ENCODE measurements at regions not wholly inside any gene's neighbourhood (a gene's known extent, or its start where the extent isn't known, plus 50 kb on each side); places are given as distances from the start of the nearest gene placed in this dataset.
"Not testable (repeated sequence)": the region's sequence is repeated elsewhere in the genome, so short reads cannot be mapped to it uniquely, and the experiment has no call there.

GRCh38 chr15:62512904-62513303, 347.8 kb upstream of the C2CD4B start:
- no peak for DNase-seq

GRCh38 chr15:62513893-62514292, 348.8 kb upstream of the C2CD4B start:
- DNase-seq = no peak

GRCh38 chr15:62515696-62516395, 350.8 kb upstream of the C2CD4B start:
- DNase-seq = no peak

GRCh38 chr15:62517541-62517940, 352.5 kb upstream of the C2CD4B start:
- DNase-seq = no peak

- DNase-seq = not testable (repeated sequence)
These were observed 353.6 kb upstream of the C2CD4B start for GRCh38 chr15:62518666-62519065.

GRCh38 chr15:62519900-62520299, 354.8 kb upstream of the C2CD4B start:
- no peak for DNase-seq

- no peak for DNase-seq
These were observed 355.8 kb upstream of the C2CD4B start for GRCh38 chr15:62520887-62521286.

GRCh38 chr15:62521396-62521795, 356.3 kb upstream of the C2CD4B start:
- DNase-seq = no peak

- DNase-seq = no peak
These were observed 359.8 kb upstream of the C2CD4B start for GRCh38 chr15:62524848-62525247.

GRCh38 chr15:62527387-62527786, 362.3 kb upstream of the C2CD4B start:
- DNase-seq = no peak

- DNase-seq = no peak
These were observed 363.4 kb upstream of the C2CD4B start for GRCh38 chr15:62528505-62528904.

- DNase-seq = no peak
These were observed 367.3 kb upstream of the C2CD4B start for GRCh38 chr15:62532367-62532766.

GRCh38 chr15:62533687-62534086, 368.6 kb upstream of the C2CD4B start:
- DNase-seq = peak in 1 of 2 experiments; percentile 11

GRCh38 chr15:62534996-62535395, 369.9 kb upstream of the C2CD4B start:
- no peak for DNase-seq

GRCh38 chr15:62539236-62539635, 374.2 kb upstream of the C2CD4B start:
- no peak for DNase-seq

GRCh38 chr15:62541250-62541649, 376.2 kb upstream of the C2CD4B start:
- no peak for DNase-seq

- DNase-seq = no peak
These were observed 376.8 kb upstream of the C2CD4B start for GRCh38 chr15:62541846-62542245.

- no peak for DNase-seq
These were observed 379.4 kb upstream of the C2CD4B start for GRCh38 chr15:62544446-62544845.

- DNase-seq = no peak
These were observed 380.6 kb upstream of the C2CD4B start for GRCh38 chr15:62545467-62546227.

GRCh38 chr15:62546628-62547027, 381.5 kb upstream of the C2CD4B start:
- DNase-seq = no peak

- DNase-seq = no peak
These were observed 382.5 kb upstream of the C2CD4B start for GRCh38 chr15:62547584-62547983.

GRCh38 chr15:62549345-62549970, 384.4 kb upstream of the C2CD4B start:
- no peak for DNase-seq

- no peak for DNase-seq
These were observed 385.0 kb upstream of the C2CD4B start for GRCh38 chr15:62550106-62550505.

GRCh38 chr15:62552444-62552843, 387.4 kb upstream of the C2CD4B start:
- DNase-seq = no peak

All from cerebellar nuclear complex (tissue), 1 donor.